Fibroblast of pulmonary artery (primary cell): ENCODE measurements at regions not wholly inside any gene's neighbourhood (a gene's known extent, or its start where the extent isn't known, plus 50 kb on each side); places are given as distances from the start of the nearest gene placed in this dataset.
"Not testable (repeated sequence)": the region's sequence is repeated elsewhere in the genome, so short reads cannot be mapped to it uniquely, and the experiment has no call there.

Experiments
- DNase-seq: peaks from one replicate; pipeline ENCODE4 v3.0.0-alpha.2; 2010; ENCODE audit warnings: low read depth
- H3K4me3 ChIP-seq: replicated peaks from 2 replicates; pipeline ENCODE4 v1.5.1; 2011; ENCODE audit warnings: low read depth, mild to moderate bottlenecking, control low read depth, low read length, moderate library complexity
- TF ChIP-seq, protein P1 (sequence below): IDR thresholded peaks from 2 replicates; pipeline ENCODE4 v1.5.1; 2011; ENCODE audit warnings: mild to moderate bottlenecking, control low read depth, low read length, inconsistent platforms; ENCODE audit errors: missing control alignments

DNA sequence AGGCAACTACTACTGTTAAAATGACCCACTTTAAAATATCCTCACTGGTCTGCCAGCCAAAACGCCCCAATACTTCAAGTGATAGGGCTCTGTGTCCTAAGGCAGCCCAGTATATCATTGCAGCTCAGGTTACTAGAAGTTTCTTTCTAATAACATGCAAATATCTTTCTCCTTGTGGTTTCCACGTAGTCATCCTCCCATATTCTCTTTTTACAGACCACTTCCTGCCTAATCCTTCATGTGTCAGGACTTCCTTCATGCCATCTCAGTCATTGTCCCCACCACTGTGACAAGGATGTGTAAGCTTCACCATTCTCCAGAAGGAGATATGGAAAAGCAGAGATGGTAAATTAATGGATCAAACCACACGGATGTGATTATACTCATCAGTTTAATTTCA, 813.7 kb downstream of the MAT2B start:
- TF ChIP-seq, protein P1, sequence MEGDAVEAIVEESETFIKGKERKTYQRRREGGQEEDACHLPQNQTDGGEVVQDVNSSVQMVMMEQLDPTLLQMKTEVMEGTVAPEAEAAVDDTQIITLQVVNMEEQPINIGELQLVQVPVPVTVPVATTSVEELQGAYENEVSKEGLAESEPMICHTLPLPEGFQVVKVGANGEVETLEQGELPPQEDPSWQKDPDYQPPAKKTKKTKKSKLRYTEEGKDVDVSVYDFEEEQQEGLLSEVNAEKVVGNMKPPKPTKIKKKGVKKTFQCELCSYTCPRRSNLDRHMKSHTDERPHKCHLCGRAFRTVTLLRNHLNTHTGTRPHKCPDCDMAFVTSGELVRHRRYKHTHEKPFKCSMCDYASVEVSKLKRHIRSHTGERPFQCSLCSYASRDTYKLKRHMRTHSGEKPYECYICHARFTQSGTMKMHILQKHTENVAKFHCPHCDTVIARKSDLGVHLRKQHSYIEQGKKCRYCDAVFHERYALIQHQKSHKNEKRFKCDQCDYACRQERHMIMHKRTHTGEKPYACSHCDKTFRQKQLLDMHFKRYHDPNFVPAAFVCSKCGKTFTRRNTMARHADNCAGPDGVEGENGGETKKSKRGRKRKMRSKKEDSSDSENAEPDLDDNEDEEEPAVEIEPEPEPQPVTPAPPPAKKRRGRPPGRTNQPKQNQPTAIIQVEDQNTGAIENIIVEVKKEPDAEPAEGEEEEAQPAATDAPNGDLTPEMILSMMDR: no peak
- DNase-seq: no peak
- H3K4me3 ChIP-seq: no peak overlapping the region

DNA sequence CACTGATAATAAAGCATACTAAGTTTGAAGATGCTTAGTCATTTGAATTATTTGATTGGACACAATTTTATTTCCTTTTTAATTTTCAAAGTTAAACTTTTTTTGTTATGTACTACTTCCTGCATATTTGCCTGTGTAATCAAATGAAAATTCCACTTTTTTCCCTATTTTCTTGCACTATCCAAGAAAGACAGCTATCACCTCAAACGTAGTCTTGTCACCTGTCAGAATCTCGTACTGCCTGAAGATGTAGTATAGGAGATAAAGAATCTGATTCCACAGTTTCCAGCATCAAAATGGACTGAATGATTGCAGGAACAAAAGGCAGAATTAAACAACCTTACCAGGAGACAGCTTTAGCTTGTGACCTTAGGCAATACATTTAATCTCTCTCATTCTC, 818.8 kb downstream of the MAT2B start:
- no peak for DNase-seq
- no peak overlapping the region for H3K4me3 ChIP-seq
- TF ChIP-seq, protein P1: no peak

DNA sequence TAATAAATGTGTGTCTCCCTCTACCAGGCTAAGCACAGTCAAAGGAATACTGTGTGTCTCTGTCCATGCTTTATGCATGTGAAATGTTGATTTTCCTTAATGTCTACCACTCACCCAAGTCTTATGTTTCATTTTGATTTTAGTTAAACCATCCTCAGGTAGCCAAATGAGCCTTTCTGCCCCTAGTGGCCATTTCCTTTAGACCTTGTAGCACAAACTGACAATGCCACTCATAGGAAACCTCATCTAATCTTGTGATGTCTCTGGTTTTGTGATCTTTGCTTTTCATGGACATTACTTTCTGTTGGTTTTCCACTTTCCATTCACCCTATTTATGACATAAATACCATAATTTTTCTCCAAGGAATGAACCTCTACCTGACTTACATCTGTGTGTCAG, 820.8 kb downstream of the MAT2B start:
- TF ChIP-seq, protein P1: peak; percentile 22
- no peak overlapping the region for H3K4me3 ChIP-seq
- no peak for DNase-seq

DNA sequence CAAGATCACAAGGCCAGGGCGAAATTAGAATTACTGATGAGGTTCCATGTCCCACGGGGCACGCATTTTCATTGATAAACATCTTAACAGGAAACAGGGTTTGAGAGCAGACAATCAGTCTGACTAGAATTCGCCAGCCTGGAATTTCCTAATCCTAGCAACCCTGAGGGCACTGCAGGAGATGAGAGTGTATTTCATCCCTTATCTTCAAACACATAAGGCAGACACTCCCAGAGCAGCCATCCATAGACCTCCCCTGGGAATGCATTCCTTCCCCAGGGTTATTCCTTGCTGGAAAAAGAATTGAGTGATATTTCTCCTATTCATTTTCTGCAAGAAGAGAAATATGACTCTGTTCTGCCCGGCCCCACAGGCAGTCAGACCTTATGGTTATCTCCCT, 821.7 kb downstream of the MAT2B start:
- not testable (repeated sequence) for H3K4me3 ChIP-seq, DNase-seq

DNA sequence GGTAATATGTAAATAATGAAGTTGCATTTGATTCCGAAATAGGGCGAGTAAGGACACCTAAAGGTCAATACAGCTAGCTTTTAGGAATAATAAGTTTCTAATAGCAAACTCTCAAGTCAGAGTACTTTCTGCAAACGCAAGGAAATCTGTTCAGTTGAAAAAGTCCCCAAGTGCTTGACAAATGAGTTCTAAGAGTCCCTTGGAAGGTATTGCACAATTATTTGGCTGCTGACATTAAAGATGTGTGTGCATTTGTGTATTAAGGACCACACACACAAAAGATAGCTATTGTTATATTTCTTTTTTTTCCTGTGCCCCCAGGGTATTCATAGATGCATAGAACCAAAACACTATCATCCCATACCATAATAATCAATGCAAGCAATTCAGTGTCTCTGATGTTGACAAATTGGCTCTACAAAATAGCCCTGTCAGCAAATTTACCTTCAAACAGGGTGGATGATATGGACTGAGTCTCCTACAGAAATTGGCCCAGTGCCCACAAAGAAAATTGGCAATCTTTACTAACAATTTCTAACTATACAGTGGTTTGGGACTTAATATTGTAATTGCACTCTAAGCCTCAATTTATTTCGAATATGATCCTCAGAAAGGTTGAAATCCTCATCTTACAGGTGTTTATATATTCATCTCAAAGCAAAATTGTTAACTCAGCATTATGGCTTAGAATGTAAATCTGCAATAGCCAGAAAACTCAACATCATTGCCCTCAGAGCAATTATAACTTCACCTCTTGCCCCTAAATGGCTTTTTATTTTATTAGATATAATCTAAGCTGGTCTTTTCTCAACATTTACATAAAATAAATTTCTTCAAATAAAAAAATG, 827.2 kb downstream of the MAT2B start:
- no peak for DNase-seq
- no peak overlapping the region for H3K4me3 ChIP-seq
- TF ChIP-seq, protein P1: no peak

DNA sequence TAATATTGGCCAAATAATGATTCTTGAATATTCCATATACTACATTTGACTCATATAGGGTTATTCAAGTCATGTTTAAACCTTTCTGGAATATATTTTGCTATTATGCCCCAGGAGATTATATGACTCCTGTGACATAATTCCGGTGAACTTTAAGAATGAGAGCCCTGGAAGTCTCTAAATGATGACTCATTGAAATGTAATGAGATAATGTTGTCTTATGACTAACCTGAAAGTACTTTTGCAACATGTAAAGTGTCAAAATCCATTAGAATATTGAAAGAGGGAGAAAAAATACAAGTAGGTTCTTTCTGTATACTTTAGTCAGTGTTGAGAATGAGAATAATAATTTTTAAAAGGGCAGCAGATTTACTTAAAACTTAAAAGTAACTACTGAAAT, 830.4 kb downstream of the MAT2B start:
- DNase-seq: peak; percentile 82
- no peak overlapping the region for H3K4me3 ChIP-seq
- TF ChIP-seq, protein P1: no peak

DNA sequence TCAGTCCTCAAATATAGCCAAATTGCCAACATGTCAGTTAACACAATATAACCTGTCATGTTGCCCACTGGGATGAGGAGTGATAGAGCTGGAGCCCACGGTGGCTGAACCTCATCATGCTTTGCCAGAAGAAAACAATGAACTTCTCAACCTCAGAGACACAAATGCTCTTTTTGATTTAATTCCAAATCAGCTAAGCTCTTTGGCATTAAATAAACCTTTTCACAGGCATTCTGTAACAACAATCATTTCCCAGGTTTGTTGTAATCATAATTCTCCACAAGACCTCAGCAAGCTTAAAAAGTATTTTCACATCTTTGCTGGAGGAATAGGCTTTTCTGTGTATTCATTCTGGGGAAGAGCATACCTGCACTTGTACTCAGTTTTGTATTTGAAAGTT, 830.9 kb downstream of the MAT2B start:
- DNase-seq: no peak
- no peak overlapping the region for H3K4me3 ChIP-seq
- TF ChIP-seq, protein P1: no peak
